HG02938 (cell line): ENCODE measurements at regions not wholly inside any gene's neighbourhood (a gene's known extent, or its start where the extent isn't known, plus 50 kb on each side); places are given as distances from the start of the nearest gene placed in this dataset.
A peak's percentile ranks its signal among the peaks of the same experiment; 100 is the strongest.
"Not testable (repeated sequence)": the region's sequence is repeated elsewhere in the genome, so short reads cannot be mapped to it uniquely, and the experiment has no call there.

ENCODE experiments used
- ATAC-seq: cut with Tn5 transposase; IDR thresholded peaks from one replicate; pipeline ENCODE4 v1.9.1; 2021; ENCODE audit warnings: mild to moderate bottlenecking, moderate library complexity; ENCODE audit not compliant: unreplicated experiment

- ATAC-seq = no peak
Measured at GRCh38 chr1:221241157-221241556, 361.9 kb downstream of the HLX start.

DNA sequence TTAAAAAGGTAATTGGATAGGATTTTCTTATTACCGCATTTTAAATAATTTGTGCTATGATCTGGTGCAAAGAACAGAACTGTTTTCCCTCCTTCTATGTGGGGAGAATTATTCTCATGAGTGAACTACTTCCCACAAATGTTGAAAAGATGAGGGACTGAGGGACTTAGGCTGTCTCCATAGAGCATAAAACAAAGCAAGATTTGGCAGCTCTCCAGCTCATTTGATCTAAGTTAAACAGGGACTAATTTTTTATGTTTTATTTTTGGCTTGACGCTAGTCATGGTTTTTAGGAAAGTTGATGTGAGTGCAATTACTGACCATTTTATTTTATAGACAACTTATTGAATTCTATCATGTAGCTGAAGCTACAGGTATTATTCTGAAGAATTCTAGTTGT, 362.3 kb downstream of the HLX start:
- ATAC-seq = no peak

- ATAC-seq = no peak
Measured at GRCh38 chr1:221246067-221246466, 366.8 kb downstream of the HLX start.

DNA sequence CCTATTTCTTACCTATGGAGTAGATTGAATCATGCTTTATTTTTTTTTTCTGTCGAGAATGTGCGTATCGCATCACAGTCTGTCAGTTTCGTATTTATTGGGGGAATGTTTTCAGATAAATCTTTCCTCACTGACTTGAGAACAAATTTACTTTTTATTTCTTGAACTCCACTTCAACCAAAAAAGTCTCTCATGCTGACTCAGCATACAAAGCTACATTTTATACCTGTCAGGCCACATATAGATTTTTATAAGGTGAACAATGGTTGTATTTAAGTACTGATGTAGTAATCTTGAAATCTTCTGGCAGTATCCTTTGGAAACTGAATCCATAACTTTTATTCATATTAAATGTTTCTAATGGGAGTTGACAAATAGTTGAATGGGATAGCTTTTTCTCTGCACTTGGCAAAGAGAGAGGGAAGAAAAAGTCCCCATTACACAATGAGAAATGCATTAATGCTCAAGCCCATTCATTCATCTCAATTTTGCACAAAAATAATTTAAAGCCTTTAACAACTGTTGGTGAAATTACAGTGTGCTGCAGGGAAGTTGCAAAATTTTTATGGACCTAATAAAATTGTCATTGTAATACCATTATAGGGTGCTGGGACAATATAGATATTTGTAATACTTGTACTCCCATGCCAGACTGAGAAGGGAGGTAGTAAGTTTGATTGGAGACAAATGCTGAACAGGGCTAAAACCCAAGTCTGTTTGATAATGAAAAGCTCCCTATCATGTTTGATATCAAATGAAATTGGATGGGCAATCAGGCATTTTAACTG, 367.6 kb downstream of the HLX start:
- ATAC-seq = no peak

- ATAC-seq = no peak
Measured at GRCh38 chr1:221251580-221251979, 372.3 kb downstream of the HLX start.

DNA sequence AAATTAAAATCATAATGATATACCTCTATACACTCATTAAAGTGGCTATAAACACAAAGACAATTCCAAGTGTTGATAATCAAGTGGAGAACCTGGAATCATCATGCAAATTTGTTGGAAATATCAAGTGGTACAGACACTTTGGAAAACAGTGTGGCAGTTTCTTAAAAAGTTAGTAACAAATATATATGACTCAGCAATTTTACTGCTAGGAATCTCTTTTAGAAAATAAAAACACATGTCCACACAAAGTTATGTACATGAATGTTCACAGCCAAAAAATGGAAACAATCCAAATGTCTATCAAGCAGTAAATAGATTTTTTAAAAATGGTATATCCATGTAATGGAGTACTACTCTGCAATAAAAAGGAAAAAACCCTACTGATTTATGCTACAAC, 375.6 kb downstream of the HLX start:
- ATAC-seq = no peak

GRCh38 chr1:221256773-221257172, 377.5 kb downstream of the HLX start:
- ATAC-seq = no peak

GRCh38 chr1:221257548-221257947, 378.3 kb downstream of the HLX start:
- not testable (repeated sequence) for ATAC-seq

GRCh38 chr1:221262677-221263076, 383.4 kb downstream of the HLX start:
- ATAC-seq = not testable (repeated sequence)

DNA sequence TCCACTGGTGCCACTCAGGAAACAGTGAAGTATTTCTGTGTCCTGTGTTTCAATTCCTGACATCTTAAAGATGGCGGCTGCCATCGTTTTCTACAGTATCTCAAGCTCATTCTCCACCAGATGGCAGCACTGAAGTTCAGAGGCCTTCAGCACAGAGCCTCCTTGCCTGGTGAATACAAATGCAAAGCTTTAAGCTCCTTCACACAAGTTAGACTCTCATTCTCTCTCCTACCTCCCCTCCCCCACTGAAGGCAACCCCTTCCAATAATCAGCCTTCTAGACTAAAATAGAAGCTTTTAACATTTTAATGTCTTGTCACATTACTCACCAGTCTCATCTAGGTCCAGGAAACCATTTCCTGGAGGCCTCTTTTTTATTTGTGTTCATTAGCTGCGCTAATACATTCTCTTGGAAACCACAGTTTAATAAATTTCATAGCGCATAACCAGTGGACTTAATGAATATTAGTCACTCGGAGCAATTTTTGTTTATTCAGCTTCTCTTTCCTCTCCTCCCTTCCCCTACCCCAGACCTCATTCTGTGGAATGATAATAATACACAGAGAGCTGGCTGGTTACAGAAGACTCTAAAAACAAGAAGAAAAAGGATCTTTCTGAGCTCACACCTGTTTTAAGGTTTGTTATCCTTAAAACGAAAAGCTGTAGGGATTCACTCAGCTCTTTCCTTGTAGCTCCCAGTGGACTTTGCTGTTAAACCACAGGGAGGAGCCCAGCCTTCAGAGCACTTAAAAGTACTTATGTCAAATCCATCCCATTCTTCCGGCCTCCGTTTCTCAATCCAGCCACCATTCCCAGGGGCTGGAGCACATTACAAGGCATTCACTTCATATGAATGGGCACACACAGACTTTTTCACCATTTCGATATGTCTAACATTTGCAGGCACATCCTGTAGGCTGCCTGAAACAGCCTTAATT, 384.9 kb downstream of the HLX start:
- peak; percentile 96 for ATAC-seq

GRCh38 chr1:221264848-221265247, 385.6 kb downstream of the HLX start:
- no peak for ATAC-seq

GRCh38 chr1:221268295-221268694, 389.1 kb downstream of the HLX start:
- ATAC-seq = no peak

DNA sequence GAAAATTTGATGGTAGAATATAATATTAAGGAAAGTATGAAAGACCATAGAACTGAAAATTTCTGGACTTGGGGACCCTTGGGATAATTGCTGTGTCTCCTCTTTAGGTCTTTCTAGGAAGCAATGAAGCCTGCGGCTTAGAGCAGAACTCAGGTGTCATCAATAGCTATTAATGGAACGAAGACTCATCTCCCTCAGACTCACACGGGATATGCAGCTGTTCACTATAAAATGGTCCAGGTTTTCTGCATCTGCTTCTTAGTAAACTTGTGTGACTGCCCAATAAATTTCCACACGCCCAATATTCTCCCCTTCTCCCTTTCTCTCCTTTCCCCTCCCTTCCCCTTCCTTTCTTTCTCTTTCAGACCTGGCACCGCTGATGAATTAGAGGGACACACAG, 392.5 kb downstream of the HLX start:
- ATAC-seq = no peak

GRCh38 chr1:221272940-221273339, 393.7 kb downstream of the HLX start:
- ATAC-seq = no peak

- ATAC-seq = no peak
Measured at GRCh38 chr1:221274373-221274772, 395.1 kb downstream of the HLX start.

DNA sequence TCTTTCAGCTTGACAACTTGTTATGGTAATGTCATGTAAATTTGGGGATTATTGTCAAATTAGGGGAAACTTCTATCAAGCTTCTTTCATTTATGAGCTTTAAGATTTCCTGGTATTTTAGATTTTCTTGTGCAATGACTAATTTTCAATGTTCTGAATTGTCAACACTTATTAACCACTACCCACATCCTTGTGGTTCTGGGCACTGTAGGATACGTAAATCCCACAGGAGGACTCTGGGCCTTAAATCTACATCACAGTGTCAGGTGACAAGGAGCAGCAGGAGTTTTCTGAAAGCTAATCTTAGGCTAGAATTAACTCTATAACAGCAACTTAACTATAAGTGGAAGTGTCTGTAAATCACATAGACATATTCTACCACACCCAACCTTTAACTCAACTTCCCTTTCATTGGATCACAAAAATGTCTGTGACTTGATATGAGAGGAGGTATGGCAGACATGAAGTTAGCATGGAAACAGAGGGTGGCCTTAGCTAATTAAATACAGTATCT, 397.7 kb downstream of the HLX start:
- ATAC-seq = no peak

DNA sequence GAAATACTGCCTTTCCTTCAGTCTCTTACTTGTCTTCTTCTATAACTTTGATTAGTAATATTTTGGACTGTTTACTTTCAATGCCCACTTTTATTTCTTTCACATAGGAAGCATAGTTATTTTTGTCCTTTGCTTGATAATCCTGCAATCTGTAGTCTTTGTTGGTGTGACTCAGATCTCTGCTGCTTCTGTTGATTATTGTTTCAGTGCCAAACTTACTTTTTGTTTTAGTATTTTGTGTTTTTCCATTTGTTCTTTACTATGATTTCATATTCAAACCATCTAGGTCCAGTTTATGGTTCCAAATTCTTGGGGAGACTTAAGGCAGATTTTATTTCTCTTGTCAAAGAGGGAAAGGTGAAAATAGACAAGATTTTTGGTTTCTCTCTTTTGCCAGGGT, 399.9 kb downstream of the HLX start:
- no peak for ATAC-seq

- no peak for ATAC-seq
Measured at GRCh38 chr1:221283532-221283931, 404.3 kb downstream of the HLX start.

DNA sequence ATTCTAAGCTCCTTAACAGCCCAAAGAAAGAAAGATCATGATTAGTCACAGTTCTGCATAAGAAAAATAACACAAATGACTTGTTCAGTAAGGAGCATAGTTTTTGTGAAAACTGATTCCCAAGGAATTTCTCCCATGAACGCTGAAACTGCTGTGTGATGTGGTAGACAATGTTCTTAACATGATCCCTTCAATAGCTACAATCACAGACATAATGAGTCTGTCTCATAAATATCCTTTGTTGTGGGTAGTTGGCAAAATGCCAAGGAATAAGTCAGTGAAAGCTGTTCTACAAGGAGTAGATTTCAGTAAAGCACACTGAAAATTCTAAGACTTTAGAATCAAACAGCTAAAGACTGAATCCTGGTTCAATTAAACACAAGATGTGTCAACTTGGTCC, 404.8 kb downstream of the HLX start:
- no peak for ATAC-seq

DNA sequence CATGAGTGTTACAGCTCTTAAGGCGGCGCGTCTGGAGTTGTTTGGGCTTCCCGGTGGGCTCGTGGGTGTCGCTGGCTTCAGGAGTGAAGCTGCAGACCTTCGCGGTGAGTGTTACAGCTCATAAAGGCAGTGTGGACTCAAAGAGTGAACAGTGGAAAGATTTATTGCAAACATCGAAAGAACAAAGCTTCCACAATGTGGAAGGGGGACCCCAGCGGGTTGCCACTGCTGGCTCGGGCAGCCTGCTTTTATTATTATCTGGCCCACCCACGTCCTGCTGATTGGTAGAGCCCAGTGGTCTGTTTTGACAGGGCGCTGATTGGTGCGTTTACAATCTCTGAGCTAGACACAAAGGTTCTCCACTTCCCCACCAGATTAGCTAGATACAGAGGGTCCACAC, 405.7 kb downstream of the HLX start:
- ATAC-seq = not testable (repeated sequence)

- ATAC-seq = not testable (repeated sequence)
Measured at GRCh38 chr1:221285458-221286210, 406.4 kb downstream of the HLX start.
